CD4-positive, alpha-beta memory T cell (primary cell): ENCODE measurements at regions not wholly inside any gene's neighbourhood (a gene's known extent, or its start where the extent isn't known, plus 50 kb on each side); places are given as distances from the start of the nearest gene placed in this dataset.
"Not testable (repeated sequence)": the region's sequence is repeated elsewhere in the genome, so short reads cannot be mapped to it uniquely, and the experiment has no call there.

ENCODE experiments used
- CTCF ChIA-PET: fragments of 350-600 bp; sonication (Branson Sonifier 250); formaldehyde crosslinking; loops from one replicate; lab custom pipeline; 2021; ENCODE audit warnings: inconsistent platforms; ENCODE audit not compliant: partially characterized antibody; lab: Charles Lee
- POLR2A ChIA-PET: fragments of 350-600 bp; sonication (Branson Sonifier 250); formaldehyde crosslinking; loops from one replicate; lab custom pipeline; 2021; ENCODE audit not compliant: partially characterized antibody; lab: Charles Lee
- DNase-seq, 5 donors: peaks; one replicate each; pipeline versions ENCODE4 v3.0.0 to v3.0.0-alpha.2; 2020 to 2022; ENCODE audit warnings: mixed read lengths in 1 of 5
- H3K27ac ChIP-seq: one replicate; pipeline ENCODE4 v1.7.0; 2013; ENCODE audit warnings: low read depth, low read length
- H3K27me3 ChIP-seq: 2 replicates; pipeline ENCODE4 v1.7.0; 2013; ENCODE audit warnings: mild to moderate bottlenecking, low read length, moderate library complexity; ENCODE audit not compliant: insufficient read depth
- H3K36me3 ChIP-seq: 2 replicates; pipeline ENCODE4 v1.7.0; 2013; ENCODE audit warnings: mild to moderate bottlenecking, low read length, moderate library complexity; ENCODE audit not compliant: insufficient read depth
- H3K4me1 ChIP-seq: 2 replicates; pipeline ENCODE4 v1.7.0; 2013; ENCODE audit warnings: mild to moderate bottlenecking, low read length, moderate library complexity; ENCODE audit not compliant: insufficient read depth
- H3K4me3 ChIP-seq, 2 donors: one replicate each; pipeline ENCODE4 v1.7.0; 2013; ENCODE audit warnings: low read length in 2 of 2, mild to moderate bottlenecking in 1 of 2
- H3K9me3 ChIP-seq, 2 donors: one replicate each; pipeline ENCODE4 v1.7.0; 2013; ENCODE audit warnings: low read length in 2 of 2, control low read depth in 1 of 2; ENCODE audit not compliant: control insufficient read depth in 1 of 2
- H3K27ac Mint-ChIP-seq, 7 donors: one replicate each; pipeline ENCODE4 v1.8.0; 2020 to 2021; ENCODE audit warnings: mixed read lengths in 7 of 7, mild to moderate bottlenecking in 6 of 7, inconsistent platforms in 3 of 7, moderate library complexity in 3 of 7
- H3K27me3 Mint-ChIP-seq, 2 donors: one replicate each; pipeline ENCODE4 v1.8.0; 2020 to 2021; ENCODE audit warnings: mixed read lengths in 2 of 2
- H3K36me3 Mint-ChIP-seq, 2 donors: one replicate each; pipeline ENCODE4 v1.8.0; 2020 to 2021; ENCODE audit warnings: mixed read lengths in 2 of 2, inconsistent platforms in 1 of 2, mild to moderate bottlenecking in 1 of 2
- H3K4me1 Mint-ChIP-seq, 4 donors: one replicate each; pipeline ENCODE4 v1.8.0; 2020 to 2021; ENCODE audit warnings: mixed read lengths in 4 of 4, mild to moderate bottlenecking in 1 of 4
- H3K4me3 Mint-ChIP-seq, 8 donors: one replicate each; pipeline ENCODE4 v1.8.0; 2020 to 2021; ENCODE audit warnings: mixed read lengths in 8 of 8, mild to moderate bottlenecking in 7 of 8, moderate library complexity in 6 of 8, inconsistent platforms in 3 of 8
- H3K9me3 Mint-ChIP-seq, 8 donors: one replicate each; pipeline ENCODE4 v1.8.0; 2020 to 2021; ENCODE audit warnings: mixed read lengths in 8 of 8, mild to moderate bottlenecking in 5 of 8, inconsistent platforms in 3 of 8, moderate library complexity in 1 of 8
- intact Hi-C: fragments of 100-400 bp; cut with micrococcal nuclease; formaldehyde crosslinking; loops from one replicate; pipeline ENCODE4 v1.15.1; 2023

GRCh38 chr7:65602495-65602894 is 228.8 kb downstream of the ZNF92 start:
- CTCF ChIA-PET, H3K4me1 ChIP-seq, H3K27ac Mint-ChIP-seq, H3K36me3 Mint-ChIP-seq, H3K36me3 ChIP-seq, intact Hi-C loops, H3K4me3 Mint-ChIP-seq, H3K9me3 ChIP-seq, DNase-seq, H3K4me1 Mint-ChIP-seq, H3K27me3 ChIP-seq, POLR2A ChIA-PET, H3K9me3 Mint-ChIP-seq, H3K4me3 ChIP-seq, H3K27ac ChIP-seq: not testable (repeated sequence)
- peaks cover 10 to 26% of the 10 kb centered on the region in 2 donors for H3K27me3 Mint-ChIP-seq

GRCh38 chr7:65609131-65609530 is 235.5 kb downstream of the ZNF92 start:
- Mint-ChIP-seq H3K4me3 (no peak overlapping the region), H3K27me3 (peaks cover 11 to 20% of the 10 kb centered on the region in 2 donors), H3K4me1 (no peaks in the 10 kb centered on the region), H3K27ac (no peak overlapping the region), H3K9me3 (no peaks in the 10 kb centered on the region), H3K36me3 (no peaks in the 10 kb centered on the region)
- H3K9me3 ChIP-seq: no peaks in the 10 kb centered on the region
- ChIA-PET CTCF (no interaction called here), POLR2A (no interaction called here)
- H3K27ac ChIP-seq: no peak overlapping the region
- no peaks in the 10 kb centered on the region for H3K36me3 ChIP-seq
- H3K27me3 ChIP-seq: no peaks in the 10 kb centered on the region
- DNase-seq: no peak
- intact Hi-C loops: no loop called here
- no peak overlapping the region for H3K4me3 ChIP-seq
- H3K4me1 ChIP-seq: no peaks in the 10 kb centered on the region

- H3K9me3 Mint-ChIP-seq, H3K4me1 ChIP-seq, H3K4me3 ChIP-seq, H3K27me3 ChIP-seq, H3K36me3 Mint-ChIP-seq, CTCF ChIA-PET, H3K4me3 Mint-ChIP-seq, H3K36me3 ChIP-seq, H3K9me3 ChIP-seq, DNase-seq, POLR2A ChIA-PET, H3K4me1 Mint-ChIP-seq, H3K27ac Mint-ChIP-seq, H3K27ac ChIP-seq, intact Hi-C loops: not testable (repeated sequence)
- peaks cover 17 to 21% of the 10 kb centered on the region in 2 donors for H3K27me3 Mint-ChIP-seq
Measured at GRCh38 chr7:65613644-65614289, 240.1 kb downstream of the ZNF92 start.

- POLR2A ChIA-PET, CTCF ChIA-PET, H3K9me3 Mint-ChIP-seq, H3K27me3 ChIP-seq, intact Hi-C loops, H3K27ac Mint-ChIP-seq, H3K4me1 ChIP-seq, H3K4me3 Mint-ChIP-seq, H3K36me3 Mint-ChIP-seq, H3K9me3 ChIP-seq, H3K4me1 Mint-ChIP-seq, H3K36me3 ChIP-seq, DNase-seq, H3K27ac ChIP-seq, H3K4me3 ChIP-seq: not testable (repeated sequence)
- peaks cover 15 to 20% of the 10 kb centered on the region in 2 donors for H3K27me3 Mint-ChIP-seq
Measured at GRCh38 chr7:65616111-65616510, 242.5 kb downstream of the ZNF92 start.

- POLR2A ChIA-PET, intact Hi-C loops, H3K4me3 Mint-ChIP-seq, H3K4me3 ChIP-seq, H3K4me1 ChIP-seq, H3K9me3 Mint-ChIP-seq, H3K36me3 ChIP-seq, H3K9me3 ChIP-seq, CTCF ChIA-PET, H3K4me1 Mint-ChIP-seq, H3K27ac ChIP-seq, H3K36me3 Mint-ChIP-seq, H3K27ac Mint-ChIP-seq, H3K27me3 ChIP-seq, DNase-seq: not testable (repeated sequence)
- H3K27me3 Mint-ChIP-seq: peaks cover 13 to 16% of the 10 kb centered on the region in 2 donors
Measured at GRCh38 chr7:65620216-65620615, 246.6 kb downstream of the ZNF92 start.

- CTCF ChIA-PET: interaction anchor here (0.6 to 1.2 kb wide), 4 partner anchors 9 to 405 kb away, joined by 3 to 4 read pairs (median 3); no protein-coding TSS in a partner anchor
- H3K4me1 ChIP-seq: not testable (repeated sequence)
- peaks cover 9 to 15% of the 10 kb centered on the region in 2 donors for H3K27me3 Mint-ChIP-seq
Measured at GRCh38 chr7:65621580-65622201, 248.0 kb downstream of the ZNF92 start.

GRCh38 chr7:65631236-65631635 is 241.6 kb upstream of the VKORC1L1 start:
- intact Hi-C loops, H3K4me1 Mint-ChIP-seq, H3K4me3 Mint-ChIP-seq, H3K27me3 ChIP-seq, H3K9me3 Mint-ChIP-seq, CTCF ChIA-PET, H3K9me3 ChIP-seq, H3K36me3 ChIP-seq, H3K27ac ChIP-seq, H3K27ac Mint-ChIP-seq, H3K4me1 ChIP-seq, H3K36me3 Mint-ChIP-seq, H3K4me3 ChIP-seq, DNase-seq, POLR2A ChIA-PET: not testable (repeated sequence)
- H3K27me3 Mint-ChIP-seq: peaks cover 0 to 16% of the 10 kb centered on the region in 2 donors

More at GRCh38 chr7:65621580-65622201, 248.0 kb downstream of the ZNF92 start:
- DNase-seq: peak in 4 of 5 donors; percentile 3 to 28 (median 8)
- H3K9me3 ChIP-seq, H3K4me3 Mint-ChIP-seq, H3K9me3 Mint-ChIP-seq, H3K36me3 ChIP-seq, H3K27ac ChIP-seq, intact Hi-C loops, H3K27me3 ChIP-seq, H3K27ac Mint-ChIP-seq, H3K4me3 ChIP-seq, H3K36me3 Mint-ChIP-seq, POLR2A ChIA-PET, H3K4me1 Mint-ChIP-seq: not testable (repeated sequence)
